ENCODE measurements at regions not wholly inside any gene's neighbourhood (a gene's known extent, or its start where the extent isn't known, plus 50 kb on each side); places are given as distances from the start of the nearest gene placed in this dataset.

DNA sequence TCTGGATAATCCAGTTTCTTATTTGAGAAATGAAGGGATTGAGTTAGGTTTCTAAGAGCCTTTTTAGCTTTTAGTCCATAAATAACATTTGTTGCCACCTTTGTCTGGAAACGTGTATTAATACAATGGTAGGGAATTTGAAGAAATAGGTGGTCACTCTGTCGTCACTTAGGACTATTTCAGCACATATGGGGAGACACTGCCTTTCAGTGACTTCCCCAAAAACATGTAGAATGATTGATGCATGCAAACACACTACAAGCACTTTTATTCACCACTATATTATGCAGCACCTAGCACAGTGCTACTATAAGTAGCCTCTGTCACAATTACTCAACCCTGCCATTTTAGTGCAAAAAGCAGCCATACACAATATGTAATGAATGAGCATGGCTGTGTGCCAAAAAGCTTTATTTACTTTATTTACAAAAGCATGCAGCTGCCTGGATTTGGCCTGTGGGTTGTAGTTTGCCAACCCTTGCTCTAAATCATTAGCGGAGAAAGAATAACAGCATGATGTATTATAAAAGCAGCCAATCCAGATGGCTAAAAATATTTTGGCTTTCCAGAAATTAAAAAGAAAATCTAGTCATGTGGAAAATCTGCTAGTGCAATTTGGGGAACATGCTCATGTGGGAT is 154.2 kb upstream of the HMHB1 start:
- FAIRE-seq (no peak), DNase-seq (ENCODE audit: low spot score) (peak; percentile 50), ATAC-seq (no peak)
- 35% methylated on average over 3 of the region's 3 CpGs for WGBS (ENCODE audit: low lambda C conversion rate)
- Histone ChIP-seq H3K9me3 (ENCODE audit: low read length) (no peaks in the 10 kb centered on the region), H2AFZ (ENCODE audit: low read length) (no peak overlapping the region), H3K4me3 (replicated peaks in 1 of 3; ENCODE audit: insufficient read depth in 1 of 3, low read depth in 2 of 3, low read length in 3 of 3) (no peak overlapping the region), H4K20me1 (ENCODE audit: insufficient read depth, low read length) (no peaks in the 10 kb centered on the region), H3K27ac (ENCODE audit: extremely low read length, insufficient read depth, low read length) (no peak overlapping the region), H3K4me1 (ENCODE audit: insufficient read depth, low read length) (peaks cover 24% of the 10 kb centered on the region), H3K79me2 (ENCODE audit: insufficient read depth, low read length) (no peaks in the 10 kb centered on the region), H3K4me2 (ENCODE audit: low read depth, low read length) (no peak overlapping the region), H3K27me3 (ENCODE audit: control insufficient read depth in 1 of 2, insufficient read depth in 2 of 2, low read length in 2 of 2) (peaks cover 0 to 4% of the 10 kb centered on the region in 2 experiments; a peak in 1 of 5 replicates), H3K36me3 (replicated peaks in 1 of 2; ENCODE audit: control insufficient read depth in 1 of 2, insufficient read depth in 2 of 2, low read length in 2 of 2) (no peaks in the 10 kb centered on the region), H3K9ac (ENCODE audit: insufficient read depth, low read depth, low read length) (no peak overlapping the region)
- POLR2A ChIA-PET, result no interaction called here
- intact Hi-C loops (cut with micrococcal nuclease; ENCODE audit: unreplicated experiment), result no loop called here
- CTCF ChIA-PET (ENCODE audit: low intra/inter-chr PET ratio, low total read pairs), result no interaction called here
- TF ChIP-seq GATAD2A (CRISPR knock-in tag; IDR thresholded peaks at IDR 0.05), result peak; percentile 34; the same call in 1 of the 2 replicates
- TF ChIP-seq, protein P1, sequence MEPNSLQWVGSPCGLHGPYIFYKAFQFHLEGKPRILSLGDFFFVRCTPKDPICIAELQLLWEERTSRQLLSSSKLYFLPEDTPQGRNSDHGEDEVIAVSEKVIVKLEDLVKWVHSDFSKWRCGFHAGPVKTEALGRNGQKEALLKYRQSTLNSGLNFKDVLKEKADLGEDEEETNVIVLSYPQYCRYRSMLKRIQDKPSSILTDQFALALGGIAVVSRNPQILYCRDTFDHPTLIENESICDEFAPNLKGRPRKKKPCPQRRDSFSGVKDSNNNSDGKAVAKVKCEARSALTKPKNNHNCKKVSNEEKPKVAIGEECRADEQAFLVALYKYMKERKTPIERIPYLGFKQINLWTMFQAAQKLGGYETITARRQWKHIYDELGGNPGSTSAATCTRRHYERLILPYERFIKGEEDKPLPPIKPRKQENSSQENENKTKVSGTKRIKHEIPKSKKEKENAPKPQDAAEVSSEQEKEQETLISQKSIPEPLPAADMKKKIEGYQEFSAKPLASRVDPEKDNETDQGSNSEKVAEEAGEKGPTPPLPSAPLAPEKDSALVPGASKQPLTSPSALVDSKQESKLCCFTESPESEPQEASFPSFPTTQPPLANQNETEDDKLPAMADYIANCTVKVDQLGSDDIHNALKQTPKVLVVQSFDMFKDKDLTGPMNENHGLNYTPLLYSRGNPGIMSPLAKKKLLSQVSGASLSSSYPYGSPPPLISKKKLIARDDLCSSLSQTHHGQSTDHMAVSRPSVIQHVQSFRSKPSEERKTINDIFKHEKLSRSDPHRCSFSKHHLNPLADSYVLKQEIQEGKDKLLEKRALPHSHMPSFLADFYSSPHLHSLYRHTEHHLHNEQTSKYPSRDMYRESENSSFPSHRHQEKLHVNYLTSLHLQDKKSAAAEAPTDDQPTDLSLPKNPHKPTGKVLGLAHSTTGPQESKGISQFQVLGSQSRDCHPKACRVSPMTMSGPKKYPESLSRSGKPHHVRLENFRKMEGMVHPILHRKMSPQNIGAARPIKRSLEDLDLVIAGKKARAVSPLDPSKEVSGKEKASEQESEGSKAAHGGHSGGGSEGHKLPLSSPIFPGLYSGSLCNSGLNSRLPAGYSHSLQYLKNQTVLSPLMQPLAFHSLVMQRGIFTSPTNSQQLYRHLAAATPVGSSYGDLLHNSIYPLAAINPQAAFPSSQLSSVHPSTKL (CRISPR knock-in tag; IDR thresholded peaks at IDR 0.05), result 0 out of 2 replicates have a peak, but pooled peaks have one; percentile 22
- no peak for TF ChIP-seq SOX6 (IDR thresholded peaks at IDR 0.05)
- peak; percentile 16; the same call in 1 of the 2 replicates for TF ChIP-seq SOX6 (CRISPR knock-in tag; IDR thresholded peaks at IDR 0.05)
- no peak for TF ChIP-seq ZNF124 (CRISPR knock-in tag; IDR thresholded peaks at IDR 0.05)
- peak; percentile 67 for TF ChIP-seq FOXA3 (CRISPR knock-in tag; IDR thresholded peaks at IDR 0.05)
- no peak for TF ChIP-seq NR3C1 (CRISPR knock-in tag; IDR thresholded peaks at IDR 0.05)
- 0 out of 2 replicates have a peak, but pooled peaks have one; percentile 12 for TF ChIP-seq SOX5 (CRISPR knock-in tag; IDR thresholded peaks at IDR 0.05; ENCODE audit: borderline replicate concordance)
- in situ Hi-C loops (cut with HindIII; ENCODE audit: extremely low pct_ligation_motif_present, low pct_unique_long_range_greater_than_20kb), result no loop called here
- BruUV-seq (replicated peaks), result no TSS peak

All from HepG2 (cell line).